ENCODE measurements at regions not wholly inside any gene's neighbourhood (a gene's known extent, or its start where the extent isn't known, plus 50 kb on each side); places are given as distances from the start of the nearest gene placed in this dataset.

- H2AFZ ChIP-seq (ENCODE audit: low read length): no peak overlapping the region
- in situ Hi-C loops (cut with HindIII; ENCODE audit: extremely low pct_ligation_motif_present, low pct_unique_long_range_greater_than_20kb) (no loop called here), intact Hi-C loops (cut with micrococcal nuclease; ENCODE audit: unreplicated experiment) (no loop called here)
- no peaks in the 10 kb centered on the region for H4K20me1 ChIP-seq (ENCODE audit: insufficient read depth, low read length)
- H3K79me2 ChIP-seq (ENCODE audit: insufficient read depth, low read length): no peaks in the 10 kb centered on the region
- H3K4me2 ChIP-seq (ENCODE audit: low read depth, low read length): no peak overlapping the region
- no peaks in the 10 kb centered on the region for H3K4me1 ChIP-seq (ENCODE audit: insufficient read depth, low read length)
- FAIRE-seq (no peak), ATAC-seq (no peak), DNase-seq (ENCODE audit: low spot score) (no peak)
- no peak overlapping the region for H3K27ac ChIP-seq (ENCODE audit: extremely low read length, insufficient read depth, low read length)
- ChIA-PET POLR2A (no interaction called here), CTCF (ENCODE audit: low intra/inter-chr PET ratio, low total read pairs) (no interaction called here)
- H3K9me3 ChIP-seq (ENCODE audit: low read length): peaks cover 15% of the 10 kb centered on the region; the same call in 1 of the 2 replicates
- H3K36me3 ChIP-seq (replicated peaks in 1 of 2; ENCODE audit: control insufficient read depth in 1 of 2, insufficient read depth in 2 of 2, low read length in 2 of 2): no peaks in the 10 kb centered on the region
- no peak overlapping the region for H3K4me3 ChIP-seq (replicated peaks in 1 of 3; ENCODE audit: insufficient read depth in 1 of 3, low read depth in 2 of 3, low read length in 3 of 3)
- BruUV-seq (replicated peaks): no TSS peak
- no peaks in the 10 kb centered on the region for H3K27me3 ChIP-seq (ENCODE audit: control insufficient read depth in 1 of 2, insufficient read depth in 2 of 2, low read length in 2 of 2)
- 48% methylated on average over 5 of the region's 5 CpGs for WGBS (ENCODE audit: low lambda C conversion rate)
- no peak overlapping the region for H3K9ac ChIP-seq (ENCODE audit: insufficient read depth, low read depth, low read length)
- TF ChIP-seq SP1 (IDR thresholded peaks at IDR 0.05): no peak
- no peak for TF ChIP-seq SP1 (CRISPR knock-in tag; IDR thresholded peaks at IDR 0.05)
- no peak for TF ChIP-seq CBFB (CRISPR knock-in tag; IDR thresholded peaks at IDR 0.05)
- TF ChIP-seq GPN1 (CRISPR knock-in tag; IDR thresholded peaks at IDR 0.05; ENCODE audit: borderline replicate concordance): no peak
- no peak for TF ChIP-seq PATZ1 (CRISPR knock-in tag; IDR thresholded peaks at IDR 0.05)
- peak; percentile 54; the same call in 1 of the 2 replicates for TF ChIP-seq RAD51 (IDR thresholded peaks at IDR 0.05; ENCODE audit: borderline replicate concordance)
- TF ChIP-seq FOSL1 (CRISPR knock-in tag; IDR thresholded peaks at IDR 0.05; ENCODE audit: borderline replicate concordance): no peak
- no peak for TF ChIP-seq PRMT3 (CRISPR knock-in tag; IDR thresholded peaks at IDR 0.05; ENCODE audit: borderline replicate concordance, low read depth)
- TF ChIP-seq ZNF550 (CRISPR knock-in tag; IDR thresholded peaks at IDR 0.05; ENCODE audit: borderline replicate concordance): no peak
- TF ChIP-seq NONO (IDR thresholded peaks at IDR 0.05): no peak
- no peak for TF ChIP-seq NONO (CRISPR knock-in tag; conservative IDR thresholded peaks at IDR 0.05)
- TF ChIP-seq MAFF (IDR thresholded peaks at IDR 0.05; ENCODE audit: low read depth, low read length): 0 out of 2 replicates have a peak, but pooled peaks have one; percentile 17
- TF ChIP-seq ZNF607 (CRISPR knock-in tag; IDR thresholded peaks at IDR 0.05; ENCODE audit: borderline replicate concordance): no peak
- no peak for TF ChIP-seq ZBTB37 (CRISPR knock-in tag; IDR thresholded peaks at IDR 0.05)
- no peak for TF ChIP-seq ZNF331 (CRISPR knock-in tag; IDR thresholded peaks at IDR 0.05)
These were observed 655.5 kb upstream of the ZNF608 start for GRCh38 chr5:125401724-125402622.

Data from HepG2 (cell line).